ENCODE measurements at regions not wholly inside any gene's neighbourhood (a gene's known extent, or its start where the extent isn't known, plus 50 kb on each side); places are given as distances from the start of the nearest gene placed in this dataset.
A peak's percentile ranks its signal among the peaks of the same experiment; 100 is the strongest.

- no peak for DNase-seq
These were observed 152.2 kb downstream of the MAFB start for GRCh38 chr20:40536808-40537207.

DNA sequence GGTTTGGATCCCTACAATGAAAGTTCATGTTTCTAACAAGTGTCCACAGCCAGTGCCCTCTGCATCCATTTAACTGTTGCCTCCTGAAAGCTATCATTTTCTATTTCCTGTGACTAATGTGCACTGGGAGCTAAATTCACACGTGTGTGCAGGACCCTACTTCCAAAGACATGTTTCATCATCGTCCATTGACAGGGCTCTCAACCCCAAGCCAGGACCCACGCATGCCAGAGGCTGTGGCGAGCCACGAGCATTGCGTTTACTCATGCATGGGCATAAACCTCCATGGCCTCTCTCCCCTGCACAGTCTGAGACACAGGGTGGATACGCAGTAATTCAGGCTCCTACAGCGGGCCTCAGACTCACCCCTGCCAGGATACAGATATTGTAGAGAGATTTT lies 153.2 kb downstream of the MAFB start:
- DNase-seq: no peak

GRCh38 chr20:40532103-40532502 lies 156.9 kb downstream of the MAFB start:
- peak; percentile 33 for DNase-seq

- no peak for DNase-seq
These were observed 163.7 kb downstream of the MAFB start for GRCh38 chr20:40525351-40525750.

GRCh38 chr20:40524071-40524470 lies 165.0 kb downstream of the MAFB start:
- no peak for DNase-seq

DNA sequence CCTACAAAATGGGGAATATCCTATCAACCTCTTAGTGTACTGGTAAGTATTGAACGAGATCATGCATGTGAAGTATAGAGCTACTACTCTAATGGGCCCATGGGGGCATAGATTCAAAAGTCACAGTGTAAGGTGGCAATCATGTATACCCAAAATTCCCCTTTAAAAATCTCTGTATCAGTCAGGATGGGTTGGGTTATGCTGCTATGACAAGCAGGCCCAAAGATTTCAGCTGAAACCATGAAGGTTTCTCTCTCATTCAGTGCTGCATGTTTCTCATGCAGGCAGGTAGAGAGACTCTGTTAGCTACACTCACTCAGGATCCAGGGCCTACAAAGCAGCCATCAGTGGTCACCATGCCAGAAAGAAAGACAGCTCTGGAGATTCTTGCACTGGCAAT lies 166.6 kb downstream of the MAFB start:
- no peak for DNase-seq

DNA sequence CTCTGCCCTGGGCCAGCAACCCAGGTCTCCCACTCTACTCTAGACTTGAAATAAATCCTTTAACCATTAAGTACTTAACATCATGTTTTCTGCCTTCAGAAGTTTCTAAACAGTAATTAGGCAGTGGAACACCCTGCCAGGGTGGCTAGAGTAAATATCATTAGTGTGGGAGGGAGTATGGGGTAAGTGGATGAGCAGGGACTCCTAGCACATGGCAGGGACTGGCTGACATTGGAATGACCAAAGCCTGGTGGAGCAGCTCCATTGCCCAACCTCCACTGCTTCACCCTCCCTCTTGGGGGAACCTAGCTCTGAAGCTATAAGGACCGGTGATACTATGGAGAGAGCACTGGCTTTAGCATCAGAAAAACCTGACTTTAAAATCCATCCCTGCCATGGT lies 167.1 kb downstream of the MAFB start:
- no peak for DNase-seq

GRCh38 chr20:40519918-40520317 lies 169.1 kb downstream of the MAFB start:
- DNase-seq: no peak

- DNase-seq: no peak
These were observed 176.0 kb downstream of the MAFB start for GRCh38 chr20:40512994-40513393.

GRCh38 chr20:40512591-40512990 lies 176.4 kb downstream of the MAFB start:
- no peak for DNase-seq

DNA sequence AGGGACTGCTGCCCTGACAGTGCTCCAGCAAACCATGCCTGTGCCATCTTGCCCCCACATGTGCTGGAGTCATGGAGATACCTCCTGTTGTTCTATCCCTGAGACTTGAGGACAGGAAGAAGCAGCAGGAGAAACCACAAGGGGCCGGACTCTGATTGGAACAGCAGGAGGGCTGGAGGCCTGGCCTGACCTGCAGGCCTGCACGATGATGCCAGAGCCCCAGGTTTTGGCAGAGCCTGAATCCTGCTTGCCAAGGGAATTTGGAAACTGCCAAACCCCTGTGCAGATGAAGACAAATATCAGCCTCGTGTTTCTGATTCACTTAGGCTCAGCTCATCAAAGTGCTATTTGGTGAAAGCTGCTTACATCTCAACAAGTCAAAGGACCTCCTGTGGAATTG lies 177.6 kb downstream of the MAFB start:
- DNase-seq: no peak

- DNase-seq: no peak
These were observed 178.4 kb downstream of the MAFB start for GRCh38 chr20:40510622-40511021.

DNA sequence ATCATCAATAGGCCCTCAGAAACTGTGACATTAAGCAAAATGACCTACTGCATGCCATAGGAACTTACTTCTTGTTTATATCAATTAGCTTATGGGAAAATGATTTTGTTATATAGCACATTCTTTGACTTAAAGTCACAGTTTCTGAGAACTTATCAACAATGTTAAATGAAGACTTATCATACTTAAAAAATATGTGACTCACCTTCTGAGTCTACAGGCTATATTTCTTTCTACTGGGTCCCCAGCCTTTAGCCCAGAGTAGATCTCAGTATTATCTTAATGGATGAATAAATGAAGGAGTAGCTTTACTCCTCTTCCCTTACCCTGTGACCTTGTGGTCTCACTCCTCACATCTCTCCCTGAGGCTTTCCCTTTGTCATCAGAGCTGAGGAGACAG lies 180.2 kb downstream of the MAFB start:
- no peak for DNase-seq

- no peak for DNase-seq
These were observed 182.5 kb downstream of the MAFB start for GRCh38 chr20:40506537-40506939.

DNA sequence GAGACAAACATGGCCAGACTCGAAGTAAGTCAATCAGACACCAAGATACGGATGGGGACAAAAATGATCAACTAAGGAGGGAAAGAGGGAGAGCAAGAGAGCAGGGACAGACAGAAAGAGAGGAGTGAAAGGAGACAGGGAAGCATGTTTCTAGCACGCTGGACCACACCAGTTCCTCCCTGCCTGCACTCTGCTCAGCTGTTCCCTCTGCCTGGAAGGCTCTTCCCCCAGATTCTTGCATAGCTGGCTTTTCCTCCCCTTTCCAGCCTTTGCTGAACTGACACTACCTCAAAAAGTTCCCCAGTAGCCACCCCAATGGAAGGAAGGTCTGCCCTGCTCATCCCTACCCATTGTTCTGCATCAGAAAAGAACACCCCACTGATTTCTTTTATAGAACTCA lies 185.9 kb downstream of the MAFB start:
- no peak for DNase-seq

DNA sequence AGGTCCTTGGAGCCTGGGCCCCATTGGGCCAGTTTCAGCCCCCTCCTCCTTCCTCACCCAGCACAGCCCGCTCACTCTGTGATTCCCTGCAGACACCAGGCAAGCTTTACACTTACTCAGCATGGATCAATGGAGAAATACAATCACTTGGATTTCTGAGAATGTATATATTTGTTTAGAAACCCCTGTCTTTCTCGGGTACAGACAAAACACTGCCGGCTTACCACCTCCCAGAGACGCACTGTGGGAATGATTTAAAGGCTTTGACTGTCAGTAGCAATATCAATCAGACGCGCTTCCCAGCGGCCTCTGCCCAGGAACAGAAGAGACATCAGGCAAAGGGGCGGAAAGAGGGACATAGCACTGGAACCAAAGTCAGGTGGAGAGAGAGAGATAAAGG lies 186.5 kb downstream of the MAFB start:
- DNase-seq: no peak

DNA sequence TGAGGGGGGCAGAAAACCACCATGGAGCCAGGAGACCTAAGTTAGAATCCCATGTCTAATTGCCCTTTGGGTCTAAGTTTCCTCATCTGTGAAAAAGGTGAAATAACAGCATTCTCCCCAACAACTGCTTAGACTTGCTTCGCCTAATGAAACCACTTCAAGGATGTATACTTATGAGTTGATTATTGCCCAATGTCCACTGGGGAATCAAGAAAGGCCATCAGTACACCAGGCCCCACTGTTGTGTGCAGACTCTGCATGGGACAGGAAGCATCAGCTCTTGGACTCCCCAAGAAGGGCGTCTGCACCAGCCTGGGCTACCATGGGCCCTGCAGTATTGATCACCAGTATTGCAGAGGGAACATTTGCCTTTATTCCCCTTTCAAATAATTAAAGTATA lies 189.6 kb downstream of the MAFB start:
- DNase-seq: no peak

DNA sequence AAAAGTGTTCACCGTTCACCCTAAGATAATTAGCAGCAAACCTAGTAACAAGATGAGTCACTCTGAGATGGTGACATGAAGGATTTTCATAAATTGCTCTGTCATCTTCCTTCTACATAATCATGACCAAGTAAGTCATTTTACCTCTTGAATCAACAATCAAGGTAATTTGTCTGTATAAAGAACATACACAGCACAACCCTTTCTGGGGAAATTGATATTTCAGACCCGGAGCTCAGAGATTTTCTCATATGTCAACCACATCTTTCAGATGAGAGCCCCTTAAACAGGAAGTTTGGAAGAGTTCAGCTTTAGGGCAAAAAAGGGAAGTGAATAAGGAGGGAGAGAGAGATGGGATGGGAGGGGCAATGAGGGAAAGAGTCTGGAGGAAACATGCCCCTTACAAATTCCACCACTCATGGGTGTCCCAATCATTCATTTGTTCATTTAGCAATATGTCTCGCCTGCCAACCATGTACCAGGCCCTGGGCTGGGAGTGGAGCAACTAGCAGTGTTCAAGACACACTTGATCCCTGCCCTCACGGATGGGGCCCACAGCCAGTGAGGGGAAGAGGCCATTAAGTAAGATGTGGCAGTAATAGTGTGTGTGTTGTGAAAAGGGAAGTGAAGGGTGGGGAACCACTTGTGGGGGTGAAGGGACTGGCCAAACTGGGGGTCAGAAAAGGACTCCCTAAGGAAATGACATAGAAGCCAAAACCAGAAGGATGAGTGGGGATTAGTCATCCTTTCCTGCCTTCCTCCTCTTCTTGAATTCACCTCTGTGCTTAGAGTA lies 190.9 kb downstream of the MAFB start:
- DNase-seq: no peak

DNA sequence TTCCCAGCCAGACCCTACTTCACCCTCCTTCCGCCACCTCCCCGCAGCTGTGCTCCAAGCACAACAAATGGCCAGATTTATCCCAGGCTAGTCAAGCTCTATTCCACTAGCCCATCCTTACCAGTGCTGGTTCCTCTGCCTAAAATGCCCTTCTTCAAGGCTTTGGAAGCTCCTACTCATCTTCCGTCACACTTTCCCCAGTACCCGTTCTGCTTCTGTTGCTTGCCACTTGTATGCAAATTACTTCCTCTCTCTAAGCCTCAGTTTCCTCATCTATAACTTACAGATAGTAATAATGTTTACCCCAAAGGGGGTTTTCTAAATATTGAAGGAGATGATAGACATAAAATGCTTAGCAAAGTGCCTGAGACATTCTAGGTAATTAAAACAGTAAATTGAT lies 193.1 kb downstream of the MAFB start:
- no peak for DNase-seq

DNA sequence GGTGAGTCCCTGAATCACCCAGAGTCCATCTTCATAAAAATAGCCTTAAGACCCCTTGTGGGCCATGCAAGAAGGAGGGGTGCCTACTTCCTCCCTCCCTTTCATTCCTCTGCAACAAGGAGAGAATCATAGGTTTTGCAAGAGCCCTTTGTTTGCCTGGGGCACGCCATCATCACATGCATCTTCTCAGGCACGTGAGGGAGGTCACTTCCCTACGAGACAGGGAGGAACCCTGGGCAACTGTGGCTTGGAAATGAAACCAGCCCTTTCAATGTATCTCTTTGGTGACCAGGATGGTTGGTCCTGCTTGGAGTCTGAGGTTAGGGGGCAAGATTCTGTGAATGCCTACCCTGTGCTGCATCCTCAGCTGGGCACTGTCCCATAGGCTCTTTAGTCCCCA lies 194.8 kb downstream of the MAFB start:
- DNase-seq: no peak

- DNase-seq: no peak
These were observed 195.5 kb downstream of the MAFB start for GRCh38 chr20:40493549-40493948.

DNA sequence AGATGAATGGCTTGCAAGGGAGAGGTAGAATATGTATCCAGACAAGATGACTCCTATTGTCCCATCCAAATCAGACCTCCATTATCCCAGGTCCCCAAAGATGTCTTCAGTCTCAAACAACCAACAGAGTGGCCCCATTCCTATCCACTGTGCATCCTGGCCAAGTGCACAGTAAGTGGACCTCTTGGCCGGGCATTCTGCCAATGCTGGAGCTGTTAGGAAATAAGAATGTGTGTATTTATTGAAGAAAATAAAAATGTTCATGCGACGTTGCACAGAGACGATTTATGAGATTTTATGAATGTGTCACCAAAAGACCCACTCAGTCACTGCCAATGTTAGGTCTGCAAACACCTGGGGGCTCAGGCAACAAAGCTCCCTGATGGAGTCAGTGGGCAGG lies 196.0 kb downstream of the MAFB start:
- peak; percentile 4 for DNase-seq

GRCh38 chr20:40491009-40491590 lies 197.9 kb downstream of the MAFB start:
- DNase-seq: no peak

GRCh38 chr20:40489886-40490285 lies 199.2 kb downstream of the MAFB start:
- DNase-seq: no peak

GRCh38 chr20:40488401-40488800 lies 200.6 kb downstream of the MAFB start:
- DNase-seq: no peak

Data from NCI-H69 (cell line).